ENCODE measurements at regions not wholly inside any gene's neighbourhood (a gene's known extent, or its start where the extent isn't known, plus 50 kb on each side); places are given as distances from the start of the nearest gene placed in this dataset.
"Not testable (repeated sequence)": the region's sequence is repeated elsewhere in the genome, so short reads cannot be mapped to it uniquely, and the experiment has no call there.

- DNase-seq, result not testable (repeated sequence)
Measured at GRCh38 chr10:23545866-23546265, 107.0 kb downstream of the OTUD1 start.

GRCh38 chr10:23556727-23557440, 118.0 kb downstream of the OTUD1 start:
- DNase-seq, result no peak

- no peak for DNase-seq
Measured at GRCh38 chr10:23557777-23558176, 118.9 kb downstream of the OTUD1 start.

GRCh38 chr10:23558361-23558799, 119.5 kb downstream of the OTUD1 start:
- no peak for DNase-seq

GRCh38 chr10:23568996-23569395, 130.1 kb downstream of the OTUD1 start:
- DNase-seq, result no peak

DNA sequence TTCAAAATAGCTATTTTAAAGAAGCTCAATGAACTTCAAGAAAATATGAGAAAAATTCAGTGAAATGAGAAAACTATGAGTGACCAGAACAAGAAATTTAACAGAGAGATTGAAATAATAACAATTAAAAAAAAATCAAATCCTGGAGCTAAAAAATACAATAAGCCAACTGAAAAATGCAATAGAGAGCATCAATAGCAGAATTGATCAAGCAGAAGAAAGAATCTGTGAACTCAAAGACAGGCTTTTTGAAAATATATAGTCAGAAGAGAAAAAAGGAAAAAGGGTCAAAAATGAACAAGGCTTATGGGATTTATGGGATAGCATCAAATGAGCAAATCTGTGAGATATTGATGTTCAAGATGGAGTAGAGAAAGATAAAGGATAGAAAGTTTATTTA, 133.0 kb downstream of the OTUD1 start:
- no peak for DNase-seq

DNA sequence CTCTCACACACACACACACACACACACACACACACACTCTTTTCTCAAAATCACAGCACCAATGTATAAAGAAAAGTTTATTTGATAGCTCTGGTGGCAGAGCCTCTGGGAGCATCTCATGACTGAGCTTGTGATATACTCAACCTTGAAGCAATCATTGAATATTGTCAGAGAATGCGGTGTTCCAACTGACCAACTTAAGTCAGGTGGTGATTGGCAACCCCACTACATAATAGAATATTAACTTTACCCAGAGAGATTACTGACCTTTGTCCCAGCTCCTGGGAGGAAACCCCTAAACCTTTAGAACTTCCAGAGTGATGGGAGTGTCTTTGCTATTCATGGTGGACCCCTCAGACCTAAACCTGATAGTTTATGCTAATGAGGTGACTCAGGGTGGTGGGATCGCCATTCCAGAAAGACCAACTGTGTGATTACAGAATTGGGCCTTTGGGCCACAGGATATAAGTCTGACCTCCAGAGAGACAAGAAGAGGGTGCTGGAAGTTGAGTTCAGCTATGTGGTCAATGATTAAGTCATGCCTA, 143.1 kb downstream of the OTUD1 start:
- DNase-seq, result no peak

DNA sequence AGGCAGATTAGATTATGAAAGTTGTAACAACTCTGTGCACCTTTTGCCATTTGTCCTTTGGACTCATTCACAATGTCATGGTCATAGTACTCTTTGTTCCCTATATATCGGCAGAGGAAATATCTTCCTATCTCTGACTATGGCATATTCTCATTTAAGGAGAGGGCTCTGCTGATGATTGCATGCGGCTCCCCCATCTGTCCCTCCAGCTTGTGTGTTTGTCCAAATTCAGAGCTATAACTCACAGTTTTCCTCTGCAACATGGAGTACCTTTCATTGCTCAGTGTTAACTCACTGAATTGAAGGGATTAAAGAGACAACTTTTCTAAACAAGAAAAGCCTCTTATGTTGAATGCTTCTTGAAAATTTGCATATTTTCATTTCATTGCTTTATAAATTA, 145.5 kb downstream of the OTUD1 start:
- no peak for DNase-seq

DNA sequence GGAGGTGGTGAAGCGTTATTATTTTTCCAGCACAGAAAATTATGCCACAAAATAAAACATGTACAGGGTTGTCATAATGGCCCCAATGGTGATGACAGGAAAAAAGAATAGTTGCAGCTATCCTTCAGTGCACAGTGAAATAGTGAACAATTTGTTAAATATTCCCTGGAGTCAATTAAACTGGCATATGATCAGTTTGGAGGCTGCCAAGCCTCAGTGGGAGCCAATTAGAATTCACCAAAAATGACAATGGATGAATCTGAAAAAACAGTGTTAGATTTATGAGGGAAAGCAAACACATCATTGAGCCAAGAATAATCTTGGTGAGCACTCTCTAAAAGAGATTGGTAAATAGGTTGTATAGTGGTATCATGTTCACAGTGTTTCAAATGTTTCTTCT, 146.3 kb downstream of the OTUD1 start:
- DNase-seq, result no peak

- DNase-seq, result no peak
Measured at GRCh38 chr10:23585666-23586065, 146.8 kb downstream of the OTUD1 start.

GRCh38 chr10:23595278-23595677, 156.4 kb downstream of the OTUD1 start:
- DNase-seq, result not testable (repeated sequence)

GRCh38 chr10:23604613-23605012, 165.7 kb downstream of the OTUD1 start:
- no peak for DNase-seq

GRCh38 chr10:23606456-23606855, 167.6 kb downstream of the OTUD1 start:
- no peak for DNase-seq

DNA sequence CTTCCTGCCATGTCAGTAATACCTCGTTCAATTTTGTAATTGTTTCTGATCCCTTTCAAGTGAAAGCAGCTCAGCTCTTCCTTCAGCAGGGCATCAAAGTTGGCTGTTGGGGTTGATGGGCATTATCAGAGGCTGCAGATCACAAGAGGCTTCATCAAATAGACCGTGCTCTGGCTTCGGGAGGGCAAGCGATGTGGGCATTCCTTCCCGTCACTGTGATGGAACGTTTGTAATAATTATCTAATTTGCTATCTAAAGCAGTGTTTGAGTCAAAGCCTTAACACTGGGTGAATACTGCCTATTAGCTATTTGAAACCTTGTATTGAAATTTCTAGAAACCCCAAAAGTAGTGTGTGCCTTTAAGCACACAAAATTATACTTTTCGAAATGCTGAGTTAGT, 170.1 kb downstream of the OTUD1 start:
- DNase-seq, result no peak

- DNase-seq, result no peak
Measured at GRCh38 chr10:23610626-23611307, 171.9 kb downstream of the OTUD1 start.

GRCh38 chr10:23611308-23612029, 172.6 kb downstream of the OTUD1 start:
- DNase-seq, result no peak

DNA sequence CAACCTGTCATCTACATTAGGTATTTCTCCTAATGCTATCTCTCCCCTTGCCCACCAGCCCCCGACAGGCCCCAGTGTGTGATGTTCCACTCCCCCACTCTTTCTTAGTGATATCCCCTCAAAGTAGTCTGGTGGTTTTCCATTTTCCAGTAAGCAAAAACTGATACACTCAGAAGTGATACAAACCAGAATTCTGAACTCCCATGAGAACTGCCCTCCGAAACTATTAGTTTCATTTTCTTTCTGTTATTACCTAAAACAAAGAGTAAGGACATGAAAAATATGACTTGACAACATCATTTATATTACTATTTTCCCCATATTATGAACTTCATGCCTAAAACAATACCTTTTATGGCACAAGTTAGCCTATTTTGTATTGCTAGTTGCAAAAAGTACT, 175.0 kb downstream of the OTUD1 start:
- DNase-seq, result no peak

- DNase-seq, result no peak
Measured at GRCh38 chr10:23614483-23614882, 175.6 kb downstream of the OTUD1 start.

DNA sequence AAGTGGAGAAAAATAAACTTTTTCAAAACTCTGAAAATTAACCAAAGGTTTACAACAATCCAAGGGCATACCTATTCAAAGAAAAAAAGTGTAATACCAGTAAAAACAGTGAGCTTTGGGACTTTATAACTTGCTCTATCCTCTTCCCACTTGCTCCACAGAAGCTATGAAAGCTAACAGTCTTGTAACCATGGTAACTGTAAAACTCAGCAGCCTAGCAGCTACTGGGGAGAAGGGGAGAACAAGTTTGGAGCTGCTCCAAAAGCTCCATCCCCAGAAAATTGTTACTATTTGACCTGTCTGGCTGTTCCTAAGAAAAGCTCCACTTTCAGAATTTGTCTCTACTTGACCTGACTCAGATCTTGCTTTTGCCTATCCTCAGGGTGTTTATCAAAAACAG, 191.5 kb downstream of the OTUD1 start:
- no peak for DNase-seq

- DNase-seq, result no peak
Measured at GRCh38 chr10:23630885-23631284, 192.0 kb downstream of the OTUD1 start.

DNA sequence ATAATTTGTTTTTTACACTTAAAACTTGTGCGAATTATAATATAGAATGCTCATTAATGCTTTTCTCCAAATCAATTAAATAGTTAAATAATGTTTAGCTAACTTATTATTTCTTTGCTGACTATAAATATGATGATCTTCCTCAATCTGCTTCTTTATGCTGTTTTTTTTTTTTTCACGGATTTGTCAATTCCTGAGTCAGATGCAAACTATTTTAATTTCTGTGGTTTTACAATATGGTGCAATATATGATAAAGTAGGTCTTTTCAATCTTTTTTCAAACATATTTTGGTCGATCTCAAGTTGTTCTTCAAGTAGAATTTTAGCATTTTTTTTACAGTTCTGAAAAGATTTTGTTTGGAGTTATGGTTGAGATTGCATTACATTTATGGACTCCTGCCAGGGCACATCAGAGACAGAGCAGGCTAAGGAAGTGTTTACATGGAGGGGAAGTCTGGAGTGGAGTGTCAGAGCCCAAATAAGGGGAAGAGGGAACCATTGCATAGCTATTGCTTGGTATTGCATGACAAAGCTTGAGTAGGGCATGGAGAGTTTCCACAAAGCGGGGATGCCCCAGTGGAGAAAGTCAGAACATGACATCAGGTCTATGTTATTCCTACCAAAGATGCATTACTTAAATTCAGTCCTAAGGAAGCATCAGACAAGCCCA, 204.4 kb downstream of the OTUD1 start:
- no peak for DNase-seq

- no peak for DNase-seq
Measured at GRCh38 chr10:23648618-23649017, 209.7 kb downstream of the OTUD1 start.

DNA sequence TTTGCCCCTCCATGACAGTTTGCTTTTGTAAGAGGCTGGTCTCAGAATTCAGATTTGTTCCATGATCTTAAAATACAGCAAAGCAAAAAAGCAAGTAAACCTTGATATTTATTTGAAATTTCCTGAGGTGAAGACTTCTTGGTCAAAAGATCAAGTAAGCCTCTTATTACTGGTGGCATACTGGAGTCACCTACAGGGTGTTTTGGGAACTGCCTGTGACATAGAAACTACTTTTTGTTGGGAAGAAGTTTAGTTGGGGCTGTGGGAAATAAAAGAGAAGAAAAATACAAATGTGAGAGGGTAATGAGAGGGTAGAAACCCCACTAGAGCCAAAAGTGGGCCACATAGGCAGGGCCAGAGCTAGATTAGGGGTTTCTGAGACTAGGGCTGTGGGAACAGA, 217.9 kb downstream of the OTUD1 start:
- DNase-seq, result no peak

All from activated CD4-positive, CD25-positive, alpha-beta regulatory T cell (primary cell).